ENCODE measurements at regions not wholly inside any gene's neighbourhood (a gene's known extent, or its start where the extent isn't known, plus 50 kb on each side); places are given as distances from the start of the nearest gene placed in this dataset.

DNA sequence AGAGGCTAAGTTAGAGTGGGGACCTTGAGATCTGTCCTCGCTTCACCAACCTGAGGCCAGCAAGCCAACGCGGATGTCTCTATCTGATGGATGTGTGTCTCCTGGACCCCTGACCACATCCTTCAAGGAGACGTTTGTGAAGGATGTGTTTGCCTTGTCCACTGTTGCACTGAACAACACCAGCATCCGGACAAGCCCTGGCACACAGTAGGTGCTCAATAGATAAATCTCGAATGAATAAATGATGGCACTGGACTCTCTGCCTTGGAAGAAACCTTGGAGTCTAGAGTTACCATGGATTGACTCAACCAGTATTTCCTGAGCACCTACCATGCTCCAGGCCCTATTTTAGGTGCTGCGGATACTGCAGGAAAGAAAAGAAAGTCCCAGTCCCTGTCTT, 97.7 kb upstream of the PTPN1 start:
- Histone ChIP-seq H3K9me3 (replicated peaks) (peaks cover 18% of the 10 kb centered on the region), H3K27me3 (ENCODE audit: low read depth) (no peaks in the 10 kb centered on the region), H3K4me3 (no peak overlapping the region), H3K27ac (replicated peaks) (peak overlapping the region; percentile 98), H3K4me1 (peaks cover 57% of the 10 kb centered on the region), H3K36me3 (no peaks in the 10 kb centered on the region)
- no peak for DNase-seq
- TF ChIP-seq, protein P1, sequence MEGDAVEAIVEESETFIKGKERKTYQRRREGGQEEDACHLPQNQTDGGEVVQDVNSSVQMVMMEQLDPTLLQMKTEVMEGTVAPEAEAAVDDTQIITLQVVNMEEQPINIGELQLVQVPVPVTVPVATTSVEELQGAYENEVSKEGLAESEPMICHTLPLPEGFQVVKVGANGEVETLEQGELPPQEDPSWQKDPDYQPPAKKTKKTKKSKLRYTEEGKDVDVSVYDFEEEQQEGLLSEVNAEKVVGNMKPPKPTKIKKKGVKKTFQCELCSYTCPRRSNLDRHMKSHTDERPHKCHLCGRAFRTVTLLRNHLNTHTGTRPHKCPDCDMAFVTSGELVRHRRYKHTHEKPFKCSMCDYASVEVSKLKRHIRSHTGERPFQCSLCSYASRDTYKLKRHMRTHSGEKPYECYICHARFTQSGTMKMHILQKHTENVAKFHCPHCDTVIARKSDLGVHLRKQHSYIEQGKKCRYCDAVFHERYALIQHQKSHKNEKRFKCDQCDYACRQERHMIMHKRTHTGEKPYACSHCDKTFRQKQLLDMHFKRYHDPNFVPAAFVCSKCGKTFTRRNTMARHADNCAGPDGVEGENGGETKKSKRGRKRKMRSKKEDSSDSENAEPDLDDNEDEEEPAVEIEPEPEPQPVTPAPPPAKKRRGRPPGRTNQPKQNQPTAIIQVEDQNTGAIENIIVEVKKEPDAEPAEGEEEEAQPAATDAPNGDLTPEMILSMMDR (IDR thresholded peaks at IDR 0.05; ENCODE audit: borderline replicate concordance): no peak
- intact Hi-C loops (cut with micrococcal nuclease): no loop called here

DNA sequence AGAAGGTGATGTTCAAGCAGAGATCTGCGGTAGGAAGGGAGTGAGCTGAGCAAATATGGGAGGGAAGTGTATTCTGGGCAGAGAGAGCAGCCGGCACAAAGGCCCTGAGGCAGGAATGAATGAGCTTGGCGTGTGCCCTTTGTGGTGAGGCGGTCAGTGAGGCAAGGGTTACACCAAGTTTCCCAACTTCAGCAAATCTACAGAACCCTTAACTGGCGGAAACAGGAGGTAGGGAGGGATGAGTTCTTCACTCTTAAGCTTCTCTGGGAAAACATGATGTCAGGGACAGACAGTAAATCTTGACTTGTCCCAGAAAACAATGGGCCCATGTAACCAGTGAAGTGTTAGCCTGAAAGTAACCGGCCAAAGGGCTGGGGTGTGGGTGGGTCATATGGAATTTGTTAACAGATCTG, 97.1 kb upstream of the PTPN1 start:
- no peak overlapping the region for H3K4me3 ChIP-seq
- no peaks in the 10 kb centered on the region for H3K27me3 ChIP-seq (ENCODE audit: low read depth)
- no peaks in the 10 kb centered on the region for H3K36me3 ChIP-seq
- DNase-seq: no peak
- peak overlapping the region; percentile 98 for H3K27ac ChIP-seq (replicated peaks)
- intact Hi-C loops (cut with micrococcal nuclease): no loop called here
- peaks cover 18% of the 10 kb centered on the region for H3K9me3 ChIP-seq (replicated peaks)
- TF ChIP-seq, protein P1 (IDR thresholded peaks at IDR 0.05; ENCODE audit: borderline replicate concordance): no peak
- H3K4me1 ChIP-seq: peaks cover 57% of the 10 kb centered on the region

DNA sequence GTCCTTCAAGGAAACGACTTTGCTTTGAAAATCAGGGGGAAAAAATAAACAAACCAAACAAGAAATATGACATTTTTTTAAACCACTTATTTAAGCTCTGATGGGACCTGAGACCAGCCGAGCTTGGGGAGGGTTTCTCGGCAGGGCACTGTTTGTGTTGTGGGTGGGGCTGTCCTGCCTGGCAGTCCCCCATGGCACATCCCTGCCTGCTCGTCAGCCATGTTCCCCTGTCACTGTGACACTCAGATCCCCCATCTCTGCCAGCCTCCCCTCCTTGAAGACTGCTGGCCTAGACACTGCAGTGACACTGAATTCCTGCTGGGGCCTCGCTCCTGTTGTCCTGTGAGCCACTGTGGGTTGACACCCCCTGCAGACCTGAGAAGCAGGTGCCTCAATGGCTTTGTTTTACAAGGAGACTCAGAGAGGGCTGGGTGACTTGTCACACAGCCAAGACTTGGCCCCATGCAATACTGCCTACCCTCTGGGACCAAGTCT, 95.1 kb upstream of the PTPN1 start:
- H3K4me1 ChIP-seq: peaks cover 40% of the 10 kb centered on the region
- TF ChIP-seq, protein P1 (IDR thresholded peaks at IDR 0.05; ENCODE audit: borderline replicate concordance): no peak
- intact Hi-C loops (cut with micrococcal nuclease): no loop called here

DNA sequence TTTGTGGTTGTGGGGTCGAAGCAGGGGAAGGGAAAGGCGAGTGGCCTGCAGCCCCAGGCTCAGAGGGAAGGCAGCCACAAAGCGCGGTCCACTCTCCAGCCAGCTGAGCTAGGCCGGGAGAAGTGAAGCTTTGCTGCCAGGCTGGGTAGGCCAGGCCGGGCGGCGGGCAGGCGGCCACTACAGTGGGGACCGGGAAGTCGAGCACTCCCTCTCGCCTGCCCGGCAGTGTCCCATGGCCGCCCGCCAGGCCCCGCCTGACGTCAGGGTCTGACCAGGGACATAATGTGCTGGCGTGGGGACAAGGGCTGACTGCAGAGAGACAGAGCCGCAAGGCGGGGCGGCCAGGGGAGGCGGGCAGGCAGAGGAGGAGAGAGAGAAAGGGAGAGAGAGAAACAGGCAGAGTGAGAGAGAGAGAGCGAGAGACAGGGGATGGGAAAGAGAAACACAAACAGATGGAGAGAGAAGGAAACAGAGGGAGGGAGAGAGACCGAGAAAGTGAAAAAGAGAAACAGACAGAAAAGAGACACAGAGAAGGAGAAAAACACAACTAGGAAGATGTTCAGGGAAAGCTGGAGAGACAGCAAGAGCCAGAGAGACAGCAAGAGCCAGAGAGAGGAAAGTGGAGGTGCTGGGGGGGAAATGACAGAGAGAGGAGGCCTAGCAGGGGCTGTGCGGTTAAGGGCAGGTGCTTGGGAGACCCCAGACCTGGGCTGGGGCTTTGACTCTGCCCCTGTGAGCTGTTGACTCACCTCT, 94.5 kb upstream of the PTPN1 start:
- peak overlapping the region; percentile 98 for H3K27ac ChIP-seq (replicated peaks)
- H3K4me3 ChIP-seq: peak overlapping the region; percentile 40
- TF ChIP-seq, protein P1 (IDR thresholded peaks at IDR 0.05; ENCODE audit: borderline replicate concordance): no peak
- no peaks in the 10 kb centered on the region for H3K27me3 ChIP-seq (ENCODE audit: low read depth)
- DNase-seq: peak; percentile 100
- intact Hi-C loops (cut with micrococcal nuclease): no loop called here
- peaks cover 12% of the 10 kb centered on the region for H3K9me3 ChIP-seq (replicated peaks)
- H3K4me1 ChIP-seq: peaks cover 40% of the 10 kb centered on the region
- H3K36me3 ChIP-seq: no peaks in the 10 kb centered on the region

More for the DNA sequence above, 95.1 kb upstream of the PTPN1 start:
- DNase-seq: no peak
- H3K9me3 ChIP-seq (replicated peaks): peaks cover 18% of the 10 kb centered on the region
- no peak overlapping the region for H3K4me3 ChIP-seq
- no peaks in the 10 kb centered on the region for H3K27me3 ChIP-seq (ENCODE audit: low read depth)
- H3K27ac ChIP-seq (replicated peaks): peak overlapping the region; percentile 98
- H3K36me3 ChIP-seq: no peaks in the 10 kb centered on the region

DNA sequence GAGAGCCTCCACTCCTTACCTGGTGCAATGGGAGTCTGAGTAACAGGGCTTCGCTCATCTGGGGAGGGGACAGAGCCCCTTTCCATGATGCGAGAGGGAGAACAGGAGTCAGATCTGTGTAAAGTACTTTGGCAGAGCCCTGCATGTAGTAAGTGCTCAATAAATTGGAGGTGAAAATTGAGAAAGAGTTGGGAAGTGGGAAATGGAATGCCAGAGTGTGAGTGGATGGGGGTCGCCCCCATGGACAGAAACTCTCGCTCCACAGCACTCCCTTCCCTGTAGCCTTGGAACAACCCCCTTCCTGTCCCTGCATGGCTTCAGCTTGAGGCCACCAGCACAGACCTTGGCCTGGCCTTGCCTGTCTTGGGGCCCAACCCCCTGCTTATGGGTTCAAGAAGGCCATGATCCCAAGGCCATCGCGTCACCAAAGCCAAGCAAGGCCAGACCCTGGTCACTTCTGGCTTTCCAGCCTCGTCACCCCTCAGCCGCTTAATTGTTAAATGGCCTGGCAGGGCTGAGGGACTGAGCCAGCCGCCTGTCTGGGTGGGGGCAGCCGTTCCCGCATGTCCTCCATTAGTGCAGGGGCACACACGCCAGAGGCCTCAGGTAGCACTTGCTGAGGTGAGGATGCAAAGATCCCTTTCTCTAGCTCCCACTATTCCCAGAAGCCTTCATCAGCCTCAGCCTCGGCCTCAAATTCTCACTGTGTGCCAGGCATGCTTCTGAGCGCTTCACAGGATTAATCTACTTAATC, 93.7 kb upstream of the PTPN1 start:
- peak overlapping the region; percentile 40 for H3K4me3 ChIP-seq
- no peaks in the 10 kb centered on the region for H3K36me3 ChIP-seq
- TF ChIP-seq, protein P1 (IDR thresholded peaks at IDR 0.05; ENCODE audit: borderline replicate concordance): no peak
- peak; percentile 33 for DNase-seq
- peak overlapping the region; percentile 98 for H3K27ac ChIP-seq (replicated peaks)
- intact Hi-C loops (cut with micrococcal nuclease): no loop called here
- H3K4me1 ChIP-seq: peaks cover 40% of the 10 kb centered on the region
- H3K27me3 ChIP-seq (ENCODE audit: low read depth): no peaks in the 10 kb centered on the region
- peaks cover 13% of the 10 kb centered on the region for H3K9me3 ChIP-seq (replicated peaks)

Data from left ventricle myocardium inferior (tissue), 1 donor.